Stromal cell of bone marrow (primary cell): ENCODE measurements at regions not wholly inside any gene's neighbourhood (a gene's known extent, or its start where the extent isn't known, plus 50 kb on each side); places are given as distances from the start of the nearest gene placed in this dataset.
"Not testable (repeated sequence)": the region's sequence is repeated elsewhere in the genome, so short reads cannot be mapped to it uniquely, and the experiment has no call there.

Source experiments
- DNase-seq: peaks from one replicate; pipeline ENCODE4 v3.0.0-alpha.2; 2012; ENCODE audit warnings: low read depth

GRCh38 chr3:106317141-106318055 is 448.6 kb upstream of the CBLB start:
- DNase-seq, result no peak

- not testable (repeated sequence) for DNase-seq
These were observed 452.6 kb upstream of the CBLB start for GRCh38 chr3:106321438-106321837.

- DNase-seq, result no peak
These were observed 454.8 kb upstream of the CBLB start for GRCh38 chr3:106323586-106323985.

- DNase-seq, result no peak
These were observed 458.3 kb upstream of the CBLB start for GRCh38 chr3:106326941-106327695.

- no peak for DNase-seq
These were observed 458.8 kb upstream of the CBLB start for GRCh38 chr3:106327696-106328025.

GRCh38 chr3:106328224-106328623 is 459.4 kb upstream of the CBLB start:
- DNase-seq, result no peak

- no peak for DNase-seq
These were observed 460.7 kb upstream of the CBLB start for GRCh38 chr3:106329521-106329920.

- DNase-seq, result no peak
These were observed 462.8 kb upstream of the CBLB start for GRCh38 chr3:106331636-106332035.

GRCh38 chr3:106332129-106332528 is 463.3 kb upstream of the CBLB start:
- DNase-seq, result no peak

- no peak for DNase-seq
These were observed 464.1 kb upstream of the CBLB start for GRCh38 chr3:106332884-106333283.

GRCh38 chr3:106333911-106334618 is 465.3 kb upstream of the CBLB start:
- DNase-seq, result peak; percentile 56

- DNase-seq, result no peak
These were observed 467.8 kb upstream of the CBLB start for GRCh38 chr3:106336619-106337018.

GRCh38 chr3:106337116-106337515 is 468.3 kb upstream of the CBLB start:
- peak; percentile 27 for DNase-seq

GRCh38 chr3:106338582-106339214 is 469.9 kb upstream of the CBLB start:
- DNase-seq, result no peak

GRCh38 chr3:106339551-106339950 is 470.7 kb upstream of the CBLB start:
- no peak for DNase-seq

- DNase-seq, result no peak
These were observed 472.3 kb upstream of the CBLB start for GRCh38 chr3:106341087-106341486.

- no peak for DNase-seq
These were observed 472.9 kb upstream of the CBLB start for GRCh38 chr3:106341586-106342162.

- no peak for DNase-seq
These were observed 473.6 kb upstream of the CBLB start for GRCh38 chr3:106342386-106342785.

- DNase-seq, result no peak
These were observed 475.0 kb upstream of the CBLB start for GRCh38 chr3:106343811-106344210.

- peak; percentile 98 for DNase-seq
These were observed 476.7 kb upstream of the CBLB start for GRCh38 chr3:106345353-106346027.

- no peak for DNase-seq
These were observed 478.5 kb upstream of the CBLB start for GRCh38 chr3:106347350-106347749.
